ENCODE measurements at regions not wholly inside any gene's neighbourhood (a gene's known extent, or its start where the extent isn't known, plus 50 kb on each side); places are given as distances from the start of the nearest gene placed in this dataset.

DNA sequence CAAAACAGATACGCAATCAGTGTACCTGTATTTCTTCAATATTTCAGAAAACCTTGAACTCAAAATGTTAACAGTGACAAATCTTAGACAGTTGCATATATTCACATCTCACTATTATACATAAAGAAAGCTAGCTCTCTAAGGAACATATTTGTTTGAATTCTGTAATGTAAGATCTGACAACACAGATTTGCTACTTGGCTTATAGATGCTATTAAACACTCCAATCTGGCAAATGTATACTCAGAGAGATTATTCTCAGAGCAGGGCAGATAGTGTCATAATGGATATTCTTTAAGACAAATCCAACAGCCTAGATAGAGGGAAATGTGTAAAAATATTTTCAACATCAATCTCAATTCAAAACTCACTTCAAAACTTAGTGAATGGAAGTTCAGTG is 794.5 kb upstream of the CDH9 start:
- TF ChIP-seq, protein P1, sequence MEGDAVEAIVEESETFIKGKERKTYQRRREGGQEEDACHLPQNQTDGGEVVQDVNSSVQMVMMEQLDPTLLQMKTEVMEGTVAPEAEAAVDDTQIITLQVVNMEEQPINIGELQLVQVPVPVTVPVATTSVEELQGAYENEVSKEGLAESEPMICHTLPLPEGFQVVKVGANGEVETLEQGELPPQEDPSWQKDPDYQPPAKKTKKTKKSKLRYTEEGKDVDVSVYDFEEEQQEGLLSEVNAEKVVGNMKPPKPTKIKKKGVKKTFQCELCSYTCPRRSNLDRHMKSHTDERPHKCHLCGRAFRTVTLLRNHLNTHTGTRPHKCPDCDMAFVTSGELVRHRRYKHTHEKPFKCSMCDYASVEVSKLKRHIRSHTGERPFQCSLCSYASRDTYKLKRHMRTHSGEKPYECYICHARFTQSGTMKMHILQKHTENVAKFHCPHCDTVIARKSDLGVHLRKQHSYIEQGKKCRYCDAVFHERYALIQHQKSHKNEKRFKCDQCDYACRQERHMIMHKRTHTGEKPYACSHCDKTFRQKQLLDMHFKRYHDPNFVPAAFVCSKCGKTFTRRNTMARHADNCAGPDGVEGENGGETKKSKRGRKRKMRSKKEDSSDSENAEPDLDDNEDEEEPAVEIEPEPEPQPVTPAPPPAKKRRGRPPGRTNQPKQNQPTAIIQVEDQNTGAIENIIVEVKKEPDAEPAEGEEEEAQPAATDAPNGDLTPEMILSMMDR (IDR thresholded peaks at IDR 0.05) = no peak
- no peak for TF ChIP-seq POLR2A (IDR thresholded peaks at IDR 0.05)

All from testis (tissue), 2 donors.